GM12878 (cell line): ENCODE measurements at regions not wholly inside any gene's neighbourhood (a gene's known extent, or its start where the extent isn't known, plus 50 kb on each side); places are given as distances from the start of the nearest gene placed in this dataset.

Source experiments
- ATAC-seq: fragments of 200-7000 bp; cut with Tn5 transposase; 3 replicates; pipeline ENCODE4 v1.9.1; 2020; ENCODE audit warnings: mild to moderate bottlenecking, moderate library complexity
- BruUV-seq: library from RNA; stranded (reverse); fragments of 400-500 nt; replicated peaks from 2 replicates; lab custom pipeline; 2021; lab: Mats Ljungman, UMichigan
- CTCF ChIA-PET: fragments of 300-600 bp; sonication (Branson Sonifier 250); formaldehyde crosslinking; extraction: SDS; loops from one replicate; lab custom pipeline; 2021; ENCODE audit warnings: inconsistent platforms; lab: Yijun Ruan, JAX
- POLR2A ChIA-PET: fragments of 350-600 bp; formaldehyde crosslinking; extraction: SDS; loops from one replicate; lab custom pipeline; 2021; ENCODE audit warnings: inconsistent platforms; lab: Charles Lee
- RAD21 ChIA-PET: fragments of 300-600 bp; sonication (Branson Sonifier 250); formaldehyde crosslinking; loops from one replicate; lab custom pipeline; 2023; ENCODE audit warnings: antibody characterized with exemption; ENCODE audit not compliant: unreplicated experiment; lab: Charles Lee
- SMC1A ChIA-PET: fragments of 300-600 bp; sonication (Branson Sonifier 250); formaldehyde crosslinking; loops from one replicate; lab custom pipeline; 2023; ENCODE audit not compliant: unreplicated experiment, uncharacterized antibody; lab: Charles Lee
- DNase-seq: peaks from one replicate; pipeline ENCODE4 v3.0.0-alpha.2; 2011; ENCODE audit warnings: low read depth, low spot score
- FAIRE-seq: peaks from 3 replicates; lab custom pipeline; 2011; peaks lifted over from hg19 to GRCh38; lab: Jason Lieb, UNC
- H2AFZ ChIP-seq: 2 replicates; pipeline ENCODE4 v1.6.0; 2011; ENCODE audit warnings: low read depth, low read length, control low read depth; ENCODE audit not compliant: control insufficient read depth
- H3K27ac ChIP-seq: 2 replicates; pipeline ENCODE4 v1.5.1; 2011; ENCODE audit warnings: control low read depth; ENCODE audit not compliant: control insufficient read depth, insufficient read depth
- H3K27me3 ChIP-seq, 2 experiments: replicated peaks in 1 of 2; 2 replicates each; pipeline versions ENCODE4 v1.6.0 to v1.6.1; 2011; ENCODE audit warnings: low read length in 1 of 2; ENCODE audit not compliant: control insufficient read depth in 2 of 2, insufficient read depth in 2 of 2
- H3K36me3 ChIP-seq, 2 experiments: 2 replicates each; pipeline ENCODE4 v1.5.1; 2011; ENCODE audit warnings: low read length in 1 of 2; ENCODE audit not compliant: control insufficient read depth in 2 of 2, insufficient read depth in 2 of 2
- H3K4me1 ChIP-seq: 2 replicates; pipeline ENCODE4 v1.6.1; 2011; ENCODE audit warnings: mild to moderate bottlenecking, low read length, moderate library complexity, mixed read lengths; ENCODE audit not compliant: control insufficient read depth, insufficient read depth
- H3K4me2 ChIP-seq: 2 replicates; pipeline ENCODE4 v1.6.0; 2011; ENCODE audit warnings: control low read depth; ENCODE audit not compliant: control insufficient read depth, insufficient read depth
- H3K4me3 ChIP-seq: fragments of 200-600 bp; sonication (generic); 2 replicates; pipeline ENCODE4 v1.5.1; 2016
- H3K79me2 ChIP-seq: 2 replicates; pipeline ENCODE4 v1.6.0; 2011; ENCODE audit warnings: low read length; ENCODE audit not compliant: control insufficient read depth, insufficient read depth
- H3K9ac ChIP-seq: 2 replicates; pipeline ENCODE4 v1.8.0; 2011; ENCODE audit warnings: low read length, control low read depth, mixed read lengths; ENCODE audit not compliant: control insufficient read depth, insufficient read depth
- H3K9me3 ChIP-seq: replicated peaks from 3 replicates; pipeline ENCODE4 v1.5.1; 2011; ENCODE audit warnings: mild to moderate bottlenecking, low read length; ENCODE audit not compliant: control insufficient read depth, insufficient read depth
- H4K20me1 ChIP-seq: 2 replicates; pipeline ENCODE4 v1.6.0; 2011; ENCODE audit not compliant: control insufficient read depth, insufficient read depth
- ATF3 ChIP-seq: IDR thresholded peaks from 2 replicates; pipeline ENCODE4 v1.6.1; 2011; ENCODE audit warnings: low read depth, mild to moderate bottlenecking, low read length, moderate library complexity, borderline replicate concordance; ENCODE audit errors: extremely low read depth
- CBX5 ChIP-seq: sonication (generic); IDR thresholded peaks from 2 replicates; pipeline ENCODE4 v1.6.1; 2016; ENCODE audit warnings: low read depth, moderate library complexity, mild to moderate bottlenecking, inconsistent platforms
- MTA2 ChIP-seq: fragments of 450-650 bp; IDR thresholded peaks from 2 replicates; pipeline ENCODE4 v1.6.1; 2016; ENCODE audit warnings: low read depth, mild to moderate bottlenecking, moderate library complexity
- RAD21 ChIP-seq: IDR thresholded peaks from 2 replicates; pipeline ENCODE4 v1.6.1; 2011; ENCODE audit warnings: mild to moderate bottlenecking, low read depth, low read length, moderate library complexity; ENCODE audit not compliant: insufficient read depth
- RCOR1 ChIP-seq: conservative IDR thresholded peaks from 2 replicates; pipeline ENCODE4 v1.6.1; 2012; ENCODE audit warnings: low read depth, low read length, improper control_type of control experiment
- SMAD1 ChIP-seq: fragments of 450-650 bp; IDR thresholded peaks from 2 replicates; pipeline ENCODE4 v1.6.1; 2018; ENCODE audit warnings: mild to moderate bottlenecking, low read depth; ENCODE audit not compliant: partially characterized antibody
- SMARCA5 ChIP-seq: fragments of 450-650 bp; IDR thresholded peaks from 2 replicates; pipeline ENCODE4 v1.6.1; 2017; ENCODE audit warnings: mild to moderate bottlenecking
- SPI1 ChIP-seq: IDR thresholded peaks from 2 replicates; pipeline ENCODE4 v1.6.1; 2011; ENCODE audit warnings: low read depth, mild to moderate bottlenecking, low read length, moderate library complexity, borderline replicate concordance; ENCODE audit not compliant: insufficient read depth
- SUPT20H ChIP-seq: IDR thresholded peaks from 2 replicates; pipeline ENCODE4 v1.6.1; 2011; ENCODE audit warnings: low read depth, mild to moderate bottlenecking, low read length, moderate library complexity, borderline replicate concordance; ENCODE audit not compliant: control insufficient read depth
- YBX1 ChIP-seq: fragments of 450-650 bp; IDR thresholded peaks from 2 replicates; pipeline ENCODE4 v1.6.1; 2016; ENCODE audit warnings: antibody characterized with exemption
- YY1 ChIP-seq: IDR thresholded peaks from 2 replicates; pipeline ENCODE4 v1.6.1; 2011; ENCODE audit warnings: low read depth, mild to moderate bottlenecking, low read length
- ZNF622 ChIP-seq: fragments of 450-650 bp; IDR thresholded peaks from 2 replicates; pipeline ENCODE4 v1.6.1; 2017; ENCODE audit warnings: mild to moderate bottlenecking, inconsistent platforms
- WGBS: methylation state at CpG from one replicate; pipeline ENCODE4 v1.1.6; 2016; ENCODE audit warnings: low lambda C conversion rate; ENCODE audit not compliant: insufficient replicate concordance, insufficient coverage; ENCODE audit errors: missing lambda C conversion rate; 5-methylcytosine and 5-hydroxymethylcytosine counted together
- in situ Hi-C: fragments of 300-500 bp; cut with MboI; formaldehyde crosslinking; loops from 9 replicates; pipeline ENCODE4 v1.14.3; 2018; ENCODE audit warnings: mixed read lengths
- intact Hi-C: fragments of 100-400 bp; cut with micrococcal nuclease; formaldehyde crosslinking; loops from one replicate; pipeline ENCODE4 v1.14.2; 2022; ENCODE audit not compliant: unreplicated experiment
- TF ChIP-seq, protein P1 (sequence below): IDR thresholded peaks from 2 replicates; pipeline ENCODE4 v1.6.1; 2011; ENCODE audit warnings: mild to moderate bottlenecking, low read depth, low read length, moderate library complexity; ENCODE audit not compliant: insufficient replicate concordance

- CTCF ChIA-PET, result no interaction called here
- Histone ChIP-seq H3K9ac (no peak overlapping the region), H3K79me2 (no peaks in the 10 kb centered on the region), H2AFZ (no peak overlapping the region), H4K20me1 (no peaks in the 10 kb centered on the region), H3K4me1 (no peaks in the 10 kb centered on the region), H3K27ac (no peak overlapping the region), H3K4me3 (no peak overlapping the region), H3K27me3 (no peaks in the 10 kb centered on the region), H3K36me3 (no peaks in the 10 kb centered on the region), H3K4me2 (no peak overlapping the region), H3K9me3 (no peaks in the 10 kb centered on the region)
- RAD21 ChIA-PET, result no interaction called here
- intact Hi-C loops, result no loop called here
- ATAC-seq, result no peak
- POLR2A ChIA-PET, result no interaction called here
- in situ Hi-C loops, result no loop called here
- no peak for TF ChIP-seq RAD21
- no peak for TF ChIP-seq SMAD1
- no peak for TF ChIP-seq RCOR1
- TF ChIP-seq CBX5, result no peak
- no peak for TF ChIP-seq SPI1
- no peak for TF ChIP-seq SMARCA5
- no peak for TF ChIP-seq SUPT20H
- TF ChIP-seq, protein P1, sequence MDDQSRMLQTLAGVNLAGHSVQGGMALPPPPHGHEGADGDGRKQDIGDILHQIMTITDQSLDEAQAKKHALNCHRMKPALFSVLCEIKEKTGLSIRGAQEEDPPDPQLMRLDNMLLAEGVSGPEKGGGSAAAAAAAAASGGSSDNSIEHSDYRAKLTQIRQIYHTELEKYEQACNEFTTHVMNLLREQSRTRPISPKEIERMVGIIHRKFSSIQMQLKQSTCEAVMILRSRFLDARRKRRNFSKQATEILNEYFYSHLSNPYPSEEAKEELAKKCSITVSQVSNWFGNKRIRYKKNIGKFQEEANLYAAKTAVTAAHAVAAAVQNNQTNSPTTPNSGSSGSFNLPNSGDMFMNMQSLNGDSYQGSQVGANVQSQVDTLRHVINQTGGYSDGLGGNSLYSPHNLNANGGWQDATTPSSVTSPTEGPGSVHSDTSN, result no peak
- no peak for TF ChIP-seq YBX1
- no peak for TF ChIP-seq YY1
- no peak for TF ChIP-seq MTA2
- no peak for TF ChIP-seq ATF3
- no peak for TF ChIP-seq ZNF622
- FAIRE-seq, result no peak
- 70% methylated on average over 10 of the region's 10 CpGs for WGBS
- BruUV-seq, result no TSS peak
- DNase-seq, result no peak
- SMC1A ChIA-PET, result interaction anchor here (1.2 kb wide), 1 partner anchor 168 kb away, joined by 3 read pairs; no protein-coding TSS in a partner anchor
These were observed 80.4 kb upstream of the ZCCHC2 start for GRCh38 chr18:62442391-62442790.
